A673 (cell line): ENCODE measurements at regions not wholly inside any gene's neighbourhood (a gene's known extent, or its start where the extent isn't known, plus 50 kb on each side); places are given as distances from the start of the nearest gene placed in this dataset.

Experiments
- BruUV-seq: library from RNA; stranded (reverse); fragments of 400-500 nt; replicated peaks from 2 replicates; lab custom pipeline; 2021; lab: Mats Ljungman, UMichigan
- CTCF ChIA-PET: fragments of 300-600 bp; sonication (Branson Sonifier 250); formaldehyde crosslinking; loops from one replicate; lab custom pipeline; 2022; ENCODE audit warnings: antibody characterized with exemption; lab: Charles Lee
- POLR2A ChIA-PET: fragments of 300-600 bp; sonication (Branson Sonifier 250); formaldehyde crosslinking; loops from one replicate; lab custom pipeline; 2022; ENCODE audit warnings: antibody characterized with exemption; ENCODE audit not compliant: low non-redundant PET; lab: Charles Lee
- DNase-seq: peaks from one replicate; pipeline ENCODE4 v3.0.0-alpha.2; 2015; ENCODE audit warnings: low spot score
- H3K27ac ChIP-seq: fragments of 200-600 bp; sonication (generic); 2 replicates; pipeline ENCODE4 v1.5.1; 2016; ENCODE audit warnings: mixed run types, low read depth, mild to moderate bottlenecking, mixed read lengths, antibody characterized with exemption, low read length; ENCODE audit not compliant: poor library complexity, severe bottlenecking
- H3K27me3 ChIP-seq: fragments of 200-600 bp; sonication (generic); replicated peaks from 2 replicates; pipeline ENCODE4 v1.6.1; 2017; ENCODE audit warnings: mixed run types, low read depth, mild to moderate bottlenecking, mixed read lengths, antibody characterized with exemption, low read length; ENCODE audit not compliant: insufficient read depth, poor library complexity
- H3K36me3 ChIP-seq: fragments of 200-600 bp; sonication (generic); 2 replicates; pipeline ENCODE4 v1.6.1; 2016; ENCODE audit warnings: mixed run types, mild to moderate bottlenecking, mixed read lengths, antibody characterized with exemption, low read length; ENCODE audit not compliant: insufficient read depth, poor library complexity, severe bottlenecking
- H3K4me1 ChIP-seq: fragments of 200-600 bp; sonication (generic); 2 replicates; pipeline ENCODE4 v1.6.1; 2017; ENCODE audit warnings: mixed run types, mild to moderate bottlenecking, mixed read lengths, antibody characterized with exemption, low read length; ENCODE audit not compliant: insufficient read depth, poor library complexity, severe bottlenecking
- H3K4me3 ChIP-seq: fragments of 200-600 bp; sonication (generic); 2 replicates; pipeline ENCODE4 v1.5.1; 2016; ENCODE audit warnings: low read depth, mixed run types, mild to moderate bottlenecking, mixed read lengths, low read length; ENCODE audit not compliant: poor library complexity, severe bottlenecking
- H3K9me3 ChIP-seq: fragments of 200-600 bp; sonication (generic); 2 replicates; pipeline ENCODE4 v1.6.1; 2016; ENCODE audit warnings: mixed run types, low read depth, mild to moderate bottlenecking, mixed read lengths, antibody characterized with exemption, low read length; ENCODE audit not compliant: poor library complexity, severe bottlenecking
- CTCF ChIP-seq: fragments of 300-800, 200-600 bp; sonication (generic); conservative IDR thresholded peaks from 2 replicates; pipeline ENCODE4 v1.5.1; 2017; ENCODE audit warnings: low read depth, mild to moderate bottlenecking, antibody characterized with exemption, low read length, moderate library complexity, mixed read lengths
- EZH2 ChIP-seq: fragments of 200-600 bp; sonication (generic); IDR thresholded peaks from 2 replicates; pipeline ENCODE4 v1.6.1; 2017; ENCODE audit warnings: borderline replicate concordance, low read depth, mild to moderate bottlenecking, mixed read lengths, antibody characterized with exemption, low read length; ENCODE audit not compliant: poor library complexity, severe bottlenecking
- intact Hi-C: fragments of 100-400 bp; cut with micrococcal nuclease; formaldehyde crosslinking; loops from one replicate; pipeline ENCODE4 v1.10.0; 2022; ENCODE audit not compliant: unreplicated experiment

DNA sequence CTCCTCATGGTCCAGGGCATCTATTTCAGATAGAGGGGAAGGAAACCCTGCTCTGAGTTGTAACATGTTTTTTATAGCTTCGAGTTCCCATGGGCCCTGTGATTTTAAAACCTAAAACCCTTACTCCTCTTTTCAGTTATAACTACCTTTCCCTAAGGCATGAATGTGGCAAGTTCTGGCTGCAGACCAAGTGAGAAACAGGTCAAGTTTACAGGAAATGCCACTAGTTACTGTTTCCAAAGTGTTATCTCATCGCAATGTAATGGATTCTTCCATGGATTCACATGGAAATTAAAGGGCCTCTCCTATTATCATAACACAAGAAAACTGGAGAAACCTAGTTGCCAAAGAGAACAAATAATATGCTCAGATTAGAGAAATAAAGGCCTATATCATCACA lies 574.5 kb upstream of the GRAMD2B start:
- no peak for DNase-seq
- Histone ChIP-seq H3K36me3 (no peaks in the 10 kb centered on the region), H3K4me1 (no peaks in the 10 kb centered on the region), H3K27me3 (no peaks in the 10 kb centered on the region), H3K27ac (no peak overlapping the region), H3K4me3 (no peak overlapping the region), H3K9me3 (no peaks in the 10 kb centered on the region)
- intact Hi-C loops: no loop called here
- ChIA-PET POLR2A (no interaction called here), CTCF (no interaction called here)
- no TSS peak for BruUV-seq
- TF ChIP-seq CTCF (no peak), EZH2 (no peak)

DNA sequence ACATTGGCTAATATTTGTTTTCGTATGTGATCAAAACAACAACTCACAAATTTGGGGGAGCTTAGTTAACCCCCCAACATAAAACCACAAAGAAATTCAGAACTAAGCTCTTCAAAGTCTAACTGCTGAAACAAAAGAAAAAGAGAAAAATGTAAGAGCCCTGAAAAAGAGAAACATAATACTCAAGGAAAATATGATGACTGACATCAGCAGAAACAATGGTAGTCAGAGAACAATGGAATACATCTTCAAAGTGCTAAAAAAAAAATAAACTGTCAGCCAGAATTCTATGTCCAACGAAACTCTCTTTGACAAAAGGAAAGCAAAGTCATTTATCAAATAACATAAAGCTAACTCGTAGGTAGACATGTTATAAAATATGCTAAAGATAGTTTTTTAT lies 566.3 kb upstream of the GRAMD2B start:
- intact Hi-C loops: no loop called here
- no peak for TF ChIP-seq CTCF
- no peak for TF ChIP-seq EZH2
- H3K4me1 ChIP-seq: no peaks in the 10 kb centered on the region
- ChIA-PET CTCF (no interaction called here), POLR2A (no interaction called here)
- no peaks in the 10 kb centered on the region for H3K36me3 ChIP-seq
- H3K27me3 ChIP-seq: no peaks in the 10 kb centered on the region
- no TSS peak for BruUV-seq
- no peak overlapping the region for H3K4me3 ChIP-seq
- no peak for DNase-seq
- no peak overlapping the region for H3K27ac ChIP-seq
- no peaks in the 10 kb centered on the region for H3K9me3 ChIP-seq

GRCh38 chr5:125863579-125863978 lies 559.6 kb upstream of the GRAMD2B start:
- no peaks in the 10 kb centered on the region for H3K27me3 ChIP-seq
- BruUV-seq: no TSS peak
- CTCF ChIA-PET: no interaction called here
- H3K36me3 ChIP-seq: no peaks in the 10 kb centered on the region
- intact Hi-C loops: no loop called here
- no peak for DNase-seq
- H3K9me3 ChIP-seq: no peaks in the 10 kb centered on the region
- POLR2A ChIA-PET: no interaction called here
- no peaks in the 10 kb centered on the region for H3K4me1 ChIP-seq
- TF ChIP-seq EZH2 (no peak), CTCF (no peak)
- H3K4me3 ChIP-seq: no peak overlapping the region
- no peak overlapping the region for H3K27ac ChIP-seq
